DMS114 treated with DMSO at 0.1 percent for 48 hours (cell line): ENCODE measurements at regions not wholly inside any gene's neighbourhood (a gene's known extent, or its start where the extent isn't known, plus 50 kb on each side); places are given as distances from the start of the nearest gene placed in this dataset.
"Not testable (repeated sequence)": the region's sequence is repeated elsewhere in the genome, so short reads cannot be mapped to it uniquely, and the experiment has no call there.

Source experiments
- DNase-seq: peaks from one replicate; lab custom pipeline; 2025; ENCODE audit not compliant: unreplicated experiment; lab: John Stamatoyannopoulos, UW

DNA sequence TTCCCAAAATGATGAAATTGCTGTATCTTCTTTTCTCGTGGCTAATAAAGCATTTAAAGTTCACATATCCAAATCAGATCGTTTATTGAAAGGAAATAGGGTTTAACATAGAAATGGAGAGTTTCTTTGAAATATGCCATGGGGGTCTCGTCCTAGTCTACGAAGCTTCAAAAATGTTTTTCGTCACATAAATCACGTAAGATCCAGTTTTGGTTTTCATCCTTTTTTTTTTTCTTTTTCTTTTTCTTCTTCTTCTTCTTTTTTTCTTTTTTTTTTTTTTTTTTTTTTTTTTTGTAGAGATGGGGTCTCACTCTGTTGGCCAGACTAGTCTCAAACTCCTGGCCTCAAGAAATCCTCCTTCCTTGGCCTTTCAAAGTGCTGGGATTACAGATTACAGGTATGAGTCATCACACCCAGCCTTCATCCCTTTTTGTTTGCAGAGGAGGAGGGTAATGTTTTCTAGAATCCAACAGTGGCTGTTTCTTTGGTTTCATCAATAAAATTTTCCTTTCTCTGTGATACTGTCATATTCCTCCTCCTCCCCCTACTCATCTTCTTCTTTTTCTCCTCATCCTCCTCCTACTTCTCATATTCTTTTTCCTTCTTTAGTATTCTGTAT is 94.7 kb upstream of the LOC128125822 start:
- DNase-seq = no peak

- no peak for DNase-seq
Measured at GRCh38 chr6:63478734-63479133, 93.5 kb upstream of the LOC128125822 start.

DNA sequence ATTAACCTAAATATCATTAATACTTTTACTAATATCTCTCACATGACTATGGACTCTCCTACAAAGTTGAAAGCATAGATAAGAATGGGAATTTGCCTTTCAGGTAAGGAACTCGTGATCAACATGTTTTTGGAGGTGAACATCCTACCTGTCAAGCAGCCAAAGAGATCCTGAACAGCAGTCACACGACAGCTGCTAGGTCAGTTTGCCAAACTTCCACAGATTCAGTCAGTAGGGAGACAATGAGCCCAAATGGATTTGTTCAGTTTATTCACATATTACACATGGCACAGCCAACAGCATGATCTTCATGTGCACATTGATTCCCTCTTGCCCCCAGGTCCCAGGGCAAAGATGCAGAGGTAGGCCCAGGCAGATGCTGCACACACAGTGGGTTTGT is 86.1 kb upstream of the LOC128125822 start:
- DNase-seq = no peak

DNA sequence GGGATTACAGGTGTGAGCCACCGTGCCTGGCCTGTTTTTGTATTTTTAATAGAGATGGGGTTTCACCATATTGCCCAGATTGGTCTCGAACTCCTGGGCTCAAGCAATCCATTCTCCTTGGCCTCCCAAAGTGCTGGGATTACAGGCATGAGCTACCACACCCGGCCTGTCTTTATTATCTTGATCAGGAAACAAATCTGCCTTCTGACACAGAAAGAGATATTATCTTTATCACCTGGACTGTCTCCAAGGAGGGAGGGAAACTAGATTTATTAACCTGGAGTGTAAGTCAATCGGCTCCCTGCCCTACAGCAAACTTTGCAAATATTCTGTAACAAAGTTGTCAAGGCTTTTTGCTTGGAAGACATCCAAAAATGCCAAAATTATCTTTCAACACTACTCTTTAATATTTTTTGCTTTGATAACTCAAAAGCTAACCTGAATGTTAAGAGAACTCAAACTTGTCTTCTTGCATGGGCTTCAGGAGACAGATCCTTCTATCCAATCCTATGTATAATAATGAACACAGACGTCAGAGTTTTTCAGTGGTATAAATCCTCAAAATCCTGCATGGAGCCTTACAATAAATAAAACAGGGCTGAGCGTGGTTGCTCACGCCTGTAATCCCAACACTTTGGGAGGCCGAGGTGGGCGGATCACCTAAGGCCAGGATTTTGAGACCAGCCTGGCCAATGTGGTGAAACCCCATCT is 85.0 kb upstream of the LOC128125822 start:
- DNase-seq = no peak

DNA sequence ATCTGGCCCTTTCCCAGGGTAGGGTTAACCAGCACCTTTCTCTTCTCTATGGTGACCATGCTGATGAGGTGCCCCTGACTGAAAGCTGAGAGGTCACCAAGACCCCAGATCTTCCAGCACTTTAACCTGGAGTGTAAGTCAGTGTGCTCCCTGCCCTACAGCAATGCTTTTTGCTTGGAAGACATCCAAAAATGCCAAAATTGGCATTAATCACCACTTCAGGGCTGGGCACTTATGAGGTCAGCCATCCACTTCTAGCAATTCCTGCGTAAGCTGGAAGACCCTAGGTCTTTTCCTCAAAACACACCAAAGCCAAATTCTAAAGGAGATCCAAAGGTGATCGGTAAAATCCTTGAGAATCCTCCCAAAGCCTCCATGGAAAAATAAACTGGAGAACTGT is 81.2 kb upstream of the LOC128125822 start:
- no peak for DNase-seq

GRCh38 chr6:63492476-63492875 is 79.8 kb upstream of the LOC128125822 start:
- no peak for DNase-seq

DNA sequence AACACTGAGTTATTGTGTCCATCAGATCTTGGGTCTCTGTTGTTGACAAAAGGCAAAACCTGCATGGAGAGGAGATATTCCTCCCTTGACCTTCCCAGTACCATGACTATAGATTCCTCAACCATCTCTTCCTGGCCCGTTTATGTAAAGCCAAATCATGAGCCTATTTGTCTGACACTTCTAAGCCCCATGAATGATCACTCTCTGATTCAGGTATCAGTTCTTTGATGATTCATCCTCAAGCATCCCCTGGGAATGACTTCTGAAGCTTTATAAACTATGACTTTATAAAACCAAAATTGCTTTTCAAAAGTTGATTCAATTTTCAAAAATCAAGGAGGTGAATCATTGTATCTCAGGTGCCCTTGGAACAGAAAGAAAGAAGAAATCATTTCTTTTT is 78.7 kb upstream of the LOC128125822 start:
- DNase-seq = no peak

GRCh38 chr6:63496361-63496804 is 75.9 kb upstream of the LOC128125822 start:
- DNase-seq = no peak

- DNase-seq = no peak
Measured at GRCh38 chr6:63502156-63502555, 70.1 kb upstream of the LOC128125822 start.

GRCh38 chr6:63503199-63503598 is 69.1 kb upstream of the LOC128125822 start:
- DNase-seq = no peak

DNA sequence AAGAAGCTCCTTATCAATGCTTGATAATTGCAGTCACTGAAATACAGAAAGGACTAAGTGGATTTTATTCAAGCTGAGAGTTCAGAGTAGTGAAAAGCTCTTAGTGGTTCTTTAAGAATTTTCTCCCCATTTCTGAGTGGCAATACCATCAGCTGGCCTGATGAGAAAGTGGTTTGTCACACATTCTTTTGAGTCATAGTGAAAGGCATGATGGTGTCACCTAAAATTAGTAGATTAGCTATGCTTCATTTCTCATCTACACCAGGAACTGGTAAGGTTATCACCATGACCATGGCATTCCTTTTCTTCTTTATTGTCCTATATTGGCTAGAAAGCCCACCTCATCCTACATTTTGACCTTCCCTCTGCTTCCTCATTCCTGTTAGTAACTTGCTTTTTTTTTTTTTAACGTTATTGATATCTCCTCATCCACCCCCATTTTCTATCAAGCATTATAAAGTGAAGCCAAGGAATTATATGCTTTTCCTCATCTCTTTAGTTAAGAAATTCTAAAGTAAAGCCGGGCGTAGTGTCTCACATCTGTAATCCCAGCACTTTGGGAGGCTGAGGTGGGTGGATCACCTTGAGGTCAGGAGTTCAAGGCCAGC is 67.4 kb upstream of the LOC128125822 start:
- DNase-seq = no peak

DNA sequence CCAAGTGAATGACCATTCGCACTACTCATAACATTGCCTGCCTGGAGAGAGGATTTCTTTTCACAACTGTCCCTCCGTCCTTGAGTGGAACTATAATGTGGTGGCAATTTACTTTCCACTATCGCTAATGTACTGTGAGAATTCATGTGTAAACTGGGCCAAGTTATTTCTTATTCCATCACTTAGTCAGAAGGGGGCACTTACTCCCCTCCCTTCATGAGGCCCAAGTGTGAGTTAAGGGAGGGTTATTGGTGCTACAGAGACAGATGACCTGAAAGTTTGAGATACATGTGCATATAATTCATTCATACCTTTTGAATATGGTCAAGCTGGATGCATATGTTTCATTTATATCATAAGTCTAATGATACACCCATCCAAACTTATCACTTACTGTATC is 65.2 kb upstream of the LOC128125822 start:
- no peak for DNase-seq

DNA sequence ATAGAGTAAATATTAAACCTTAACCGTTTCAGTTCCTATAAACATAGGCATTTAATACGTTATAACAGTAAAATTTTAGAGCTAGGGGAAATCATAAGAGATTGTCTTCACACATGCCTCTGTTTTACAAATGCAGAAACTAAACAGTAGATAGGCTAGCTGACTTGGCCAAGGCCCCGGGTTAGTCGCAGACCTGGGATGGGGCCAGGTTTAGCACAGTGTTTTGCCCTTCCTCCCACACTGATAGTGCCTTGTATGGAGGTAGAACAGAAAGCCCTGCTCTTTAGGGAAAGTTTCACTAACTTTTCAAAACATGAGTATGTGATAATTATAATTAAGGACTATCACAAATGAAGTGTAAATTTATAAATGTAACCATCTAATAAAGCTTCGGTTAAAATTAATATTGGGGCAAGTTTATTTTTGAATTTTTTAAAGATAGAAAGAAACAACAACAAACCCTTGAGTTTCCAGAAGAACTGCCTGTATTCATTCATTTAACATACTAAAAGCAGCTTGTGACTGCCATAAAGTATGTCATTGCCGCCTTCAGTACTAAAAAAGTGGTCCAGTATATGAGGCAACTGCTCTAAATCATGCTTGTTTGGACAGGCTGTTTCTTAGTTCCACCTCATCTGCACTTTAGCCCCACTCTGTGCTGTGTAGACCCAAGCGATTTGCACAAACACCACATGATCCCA is 62.5 kb upstream of the LOC128125822 start:
- DNase-seq = no peak

- DNase-seq = no peak
Measured at GRCh38 chr6:63510353-63510686, 62.0 kb upstream of the LOC128125822 start.

- no peak for DNase-seq
Measured at GRCh38 chr6:63510849-63511248, 61.4 kb upstream of the LOC128125822 start.

DNA sequence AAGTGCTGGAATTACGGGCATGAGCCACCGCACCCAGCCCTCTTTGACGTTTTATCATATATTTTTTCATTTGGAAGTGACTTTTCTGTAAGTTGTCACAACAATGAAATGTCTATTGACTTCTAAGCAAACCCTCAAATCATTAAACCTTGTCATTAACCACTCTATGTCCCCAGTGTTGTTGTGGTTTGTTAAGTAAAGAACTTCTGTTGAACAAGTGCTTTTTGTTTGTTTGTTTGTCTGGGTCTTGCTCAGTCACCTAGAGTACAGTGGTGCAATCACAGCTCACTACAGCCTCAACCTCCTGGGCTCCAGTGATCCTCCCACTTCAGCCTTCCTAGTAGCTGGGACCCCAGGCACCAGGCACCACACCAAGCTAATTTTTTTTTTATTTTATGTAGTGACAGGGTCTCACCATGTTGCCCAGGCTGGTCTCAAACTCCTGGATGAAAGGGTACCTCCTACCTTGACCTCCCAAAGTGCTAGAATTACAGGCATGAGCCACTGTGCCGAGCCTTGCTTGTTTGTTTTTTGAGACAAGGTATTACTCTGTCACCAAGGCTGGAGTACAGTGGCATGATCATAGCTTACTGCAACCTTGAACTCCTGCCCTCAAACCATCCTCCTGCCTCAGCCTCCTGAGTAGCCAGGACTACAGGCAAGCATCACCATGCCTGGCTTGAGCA is 57.6 kb upstream of the LOC128125822 start:
- DNase-seq = no peak

DNA sequence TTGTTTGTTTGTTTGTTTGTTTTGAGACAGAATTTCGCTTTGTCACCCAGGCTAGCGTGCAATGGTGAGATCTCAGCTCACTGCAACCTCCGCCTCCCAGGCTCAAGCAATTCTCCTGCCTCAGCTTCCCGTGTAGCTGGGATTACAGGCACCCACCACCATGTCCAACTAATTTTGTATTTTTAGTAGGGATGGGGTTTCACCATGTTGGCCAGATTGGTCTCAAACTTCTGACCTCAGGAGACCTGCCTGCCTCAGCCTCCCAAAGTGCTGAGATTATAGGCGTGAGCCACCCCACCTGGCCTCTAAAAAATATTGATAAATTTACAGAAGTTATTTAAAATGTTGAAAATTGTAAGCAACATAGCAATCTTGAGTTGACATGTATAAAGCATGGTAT is 57.1 kb upstream of the LOC128125822 start:
- DNase-seq = not testable (repeated sequence)

DNA sequence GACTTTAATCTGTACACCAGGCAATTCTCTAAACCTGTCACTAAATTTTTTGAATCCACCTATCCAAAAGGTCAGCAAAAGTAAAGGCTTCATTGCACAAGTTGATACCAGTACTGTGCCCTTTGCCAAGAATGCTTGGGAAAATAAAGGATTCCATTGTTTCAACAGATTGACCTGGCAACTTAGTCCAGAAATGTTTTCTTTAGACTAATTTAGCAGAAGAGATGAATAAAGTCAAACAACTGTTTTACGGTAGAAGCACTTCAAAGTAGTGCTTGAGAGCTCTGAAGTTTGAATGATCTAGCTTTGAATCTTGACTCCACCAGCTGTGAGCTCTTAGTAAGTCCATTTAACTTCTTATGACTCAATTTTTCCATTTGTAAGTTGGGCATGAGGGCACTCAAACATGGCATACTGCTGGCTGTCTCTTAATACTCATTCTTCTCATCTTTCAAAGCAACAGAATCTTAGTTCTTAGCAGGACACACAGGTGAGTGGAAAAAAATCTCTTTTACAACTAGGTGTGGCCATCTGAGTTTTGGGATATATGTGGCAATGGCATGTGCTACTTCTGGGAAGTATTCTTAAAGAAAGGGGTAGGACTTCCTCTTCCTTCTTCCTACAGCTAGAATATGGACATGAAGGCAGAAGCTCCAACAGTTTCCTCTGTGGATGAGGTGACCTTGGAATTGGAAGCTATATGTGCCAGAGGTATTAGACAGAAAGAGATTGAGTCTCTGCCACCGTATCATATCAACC is 55.9 kb upstream of the LOC128125822 start:
- DNase-seq = no peak

GRCh38 chr6:63517221-63517620 is 55.1 kb upstream of the LOC128125822 start:
- DNase-seq = no peak

GRCh38 chr6:63521475-63522210 is 50.6 kb upstream of the LOC128125822 start:
- no peak for DNase-seq
